CD4-positive, alpha-beta T cell (primary cell): ENCODE measurements at regions not wholly inside any gene's neighbourhood (a gene's known extent, or its start where the extent isn't known, plus 50 kb on each side); places are given as distances from the start of the nearest gene placed in this dataset.

Experiments
- ATAC-seq: fragments of 200-7000 bp; cut with Tn5 transposase; one replicate; pipeline ENCODE4 v1.10.0; 2022; ENCODE audit warnings: mild to moderate bottlenecking; ENCODE audit not compliant: poor library complexity
- CTCF ChIA-PET: fragments of 350-600 bp; sonication (Branson Sonifier 250); formaldehyde crosslinking; loops from one replicate; lab custom pipeline; 2021; ENCODE audit warnings: antibody characterized with exemption, inconsistent platforms; lab: Charles Lee
- POLR2A ChIA-PET: fragments of 350-600 bp; sonication (Branson Sonifier 250); formaldehyde crosslinking; loops from one replicate; lab custom pipeline; 2021; ENCODE audit warnings: antibody characterized with exemption, inconsistent platforms; lab: Charles Lee
- DNase-seq, 14 experiments: peaks; one replicate each; pipeline ENCODE4 v3.0.0-alpha.2; 2013 to 2020; ENCODE audit warnings: mixed read lengths in 2 of 14
- H3K27ac ChIP-seq, 2 donors: one replicate each; pipeline versions ENCODE4 v1.5.1 to v1.7.0; 2013; ENCODE audit warnings: low read length in 2 of 2, low read depth in 1 of 2, mild to moderate bottlenecking in 1 of 2
- H3K27me3 ChIP-seq, 2 experiments: 1 replicate in 1 of 2; 2 replicates in 1 of 2; pipeline versions ENCODE4 v1.6.1 to v1.7.0; 2013; ENCODE audit warnings: low read length in 2 of 2, control low read depth in 1 of 2, mild to moderate bottlenecking in 1 of 2, moderate library complexity in 1 of 2; ENCODE audit not compliant: insufficient read depth in 2 of 2, control insufficient read depth in 1 of 2
- H3K36me3 ChIP-seq: one replicate; pipeline ENCODE4 v1.6.1; 2013; ENCODE audit warnings: low read length, control low read depth; ENCODE audit not compliant: insufficient read depth
- H3K4me1 ChIP-seq: one replicate; pipeline ENCODE4 v1.6.1; 2013; ENCODE audit warnings: low read length, control low read depth; ENCODE audit not compliant: insufficient read depth
- H3K4me3 ChIP-seq: one replicate; pipeline ENCODE4 v1.5.1; 2013; ENCODE audit warnings: mild to moderate bottlenecking, low read length, moderate library complexity
- H3K9me3 ChIP-seq, 2 experiments: 1 replicate in 1 of 2; 2 replicates in 1 of 2; pipeline versions ENCODE4 v1.6.1 to v1.7.0; 2013; ENCODE audit warnings: low read length in 2 of 2, mild to moderate bottlenecking in 2 of 2, control low read depth in 1 of 2, moderate library complexity in 1 of 2; ENCODE audit not compliant: control insufficient read depth in 1 of 2, insufficient read depth in 1 of 2
- H3K27ac Mint-ChIP-seq: one replicate; pipeline ENCODE4 v1.8.0; 2020; ENCODE audit warnings: mixed read lengths
- H3K27me3 Mint-ChIP-seq: one replicate; pipeline ENCODE4 v1.8.0; 2021; ENCODE audit warnings: mixed read lengths
- H3K36me3 Mint-ChIP-seq: one replicate; pipeline ENCODE4 v1.8.0; 2021; ENCODE audit warnings: low read depth, mixed read lengths
- H3K4me1 Mint-ChIP-seq: one replicate; pipeline ENCODE4 v1.8.0; 2021; ENCODE audit warnings: low read depth, mixed read lengths
- H3K4me3 Mint-ChIP-seq: one replicate; pipeline ENCODE4 v1.8.0; 2020; ENCODE audit warnings: mild to moderate bottlenecking, mixed read lengths
- H3K9me3 Mint-ChIP-seq: one replicate; pipeline ENCODE4 v1.8.0; 2020; ENCODE audit warnings: mixed read lengths
- CTCF ChIP-seq: fragments of 200-600 bp; IDR thresholded peaks from one replicate; pipeline ENCODE4 v1.8.0; 2022; ENCODE audit warnings: antibody characterized with exemption, mild to moderate bottlenecking
- intact Hi-C, 2 experiments: fragments of 100-400 bp; cut with DNase I in 1 of 2; cut with micrococcal nuclease in 1 of 2; formaldehyde crosslinking; loops; one replicate each; pipeline versions ENCODE4 v1.15.1 to v1.9.0; 2023 to 2025; cut with DNase I, micrococcal nuclease

- peak overlapping the region; percentile 5 for H3K27ac Mint-ChIP-seq
Measured at GRCh38 chr13:88919970-88920628, 1248.9 kb downstream of the SLITRK5 start.

GRCh38 chr13:88925954-88926353 is 1254.8 kb downstream of the SLITRK5 start:
- CTCF ChIA-PET: no interaction called here
- peaks cover 2% of the 10 kb centered on the region for H3K9me3 Mint-ChIP-seq
- intact Hi-C loops: no loop called here

More at GRCh38 chr13:88919970-88920628, 1248.9 kb downstream of the SLITRK5 start:
- Mint-ChIP-seq H3K27me3 (no peaks in the 10 kb centered on the region), H3K4me3 (peak overlapping the region; percentile 0), H3K9me3 (peaks cover 7% of the 10 kb centered on the region), H3K4me1 (peaks cover 36% of the 10 kb centered on the region), H3K36me3 (no peaks in the 10 kb centered on the region)
- ChIA-PET POLR2A (no interaction called here), CTCF (no interaction called here)
- intact Hi-C loops: no loop called here
- DNase-seq (peak in 4 of 14 experiments; percentile 3 to 55 (median 19)), ATAC-seq (peak; percentile 92)
- Histone ChIP-seq H3K4me3 (no peak overlapping the region), H3K4me1 (no peaks in the 10 kb centered on the region), H3K36me3 (no peaks in the 10 kb centered on the region), H3K27ac (no peak overlapping the region), H3K27me3 (no peaks in the 10 kb centered on the region), H3K9me3 (peaks cover 0 to 7% of the 10 kb centered on the region in 2 experiments)
- no peak for TF ChIP-seq CTCF

GRCh38 chr13:88926890-88927502 is 1255.8 kb downstream of the SLITRK5 start:
- no peak overlapping the region for H3K4me3 Mint-ChIP-seq

More at GRCh38 chr13:88925954-88926353, 1254.8 kb downstream of the SLITRK5 start:
- peaks cover 0 to 15% of the 10 kb centered on the region in 2 experiments for H3K9me3 ChIP-seq
- POLR2A ChIA-PET: no interaction called here
- H3K4me3 ChIP-seq: no peak overlapping the region
- H3K36me3 Mint-ChIP-seq: no peaks in the 10 kb centered on the region
- H3K4me1 ChIP-seq: no peaks in the 10 kb centered on the region
- no peak for TF ChIP-seq CTCF
- no peaks in the 10 kb centered on the region for H3K36me3 ChIP-seq
- no peak overlapping the region for H3K27ac ChIP-seq
- DNase-seq (no peak), ATAC-seq (no peak)
- H3K4me1 Mint-ChIP-seq: peaks cover 9% of the 10 kb centered on the region
- H3K27me3 ChIP-seq: no peaks in the 10 kb centered on the region
- H3K27ac Mint-ChIP-seq: no peak overlapping the region
- H3K4me3 Mint-ChIP-seq: no peak overlapping the region
- H3K27me3 Mint-ChIP-seq: no peaks in the 10 kb centered on the region

More at GRCh38 chr13:88926890-88927502, 1255.8 kb downstream of the SLITRK5 start:
- Mint-ChIP-seq H3K36me3 (no peaks in the 10 kb centered on the region), H3K4me1 (peaks cover 7% of the 10 kb centered on the region), H3K27ac (no peak overlapping the region), H3K9me3 (peaks cover 2% of the 10 kb centered on the region), H3K27me3 (no peaks in the 10 kb centered on the region)
- H3K36me3 ChIP-seq: no peaks in the 10 kb centered on the region
- H3K9me3 ChIP-seq: peaks cover 0 to 15% of the 10 kb centered on the region in 2 experiments
- no peaks in the 10 kb centered on the region for H3K27me3 ChIP-seq
- ChIA-PET POLR2A (no interaction called here), CTCF (no interaction called here)
- no peak for TF ChIP-seq CTCF
- ATAC-seq (no peak), DNase-seq (no peak)
- H3K27ac ChIP-seq: no peak overlapping the region
- no peaks in the 10 kb centered on the region for H3K4me1 ChIP-seq
- intact Hi-C loops: no loop called here
- H3K4me3 ChIP-seq: no peak overlapping the region
